Keratinocyte (primary cell): ENCODE measurements at regions not wholly inside any gene's neighbourhood (a gene's known extent, or its start where the extent isn't known, plus 50 kb on each side); places are given as distances from the start of the nearest gene placed in this dataset.

ENCODE experiments used
- DNase-seq: peaks from one replicate; pipeline ENCODE4 v3.0.0-alpha.2; 2011; ENCODE audit warnings: low read depth, missing footprints, low spot score
- FAIRE-seq: peaks from 2 replicates; lab custom pipeline; 2011; peaks lifted over from hg19 to GRCh38; lab: Jason Lieb, UNC
- H2AFZ ChIP-seq: 2 replicates; pipeline ENCODE4 v1.6.0; 2012; ENCODE audit warnings: low read length, control low read depth, inconsistent platforms; ENCODE audit not compliant: control insufficient read depth
- H3K27ac ChIP-seq: 2 replicates; pipeline ENCODE4 v1.5.1; 2011; ENCODE audit warnings: low read length; ENCODE audit not compliant: control insufficient read depth, insufficient read depth
- H3K27me3 ChIP-seq: 3 replicates; pipeline ENCODE4 v1.6.0; 2011; ENCODE audit warnings: low read length; ENCODE audit not compliant: control insufficient read depth, insufficient read depth; ENCODE audit errors: extremely low read depth
- H3K36me3 ChIP-seq, 2 experiments: 2 replicates in 1 of 2; 3 replicates in 1 of 2; pipeline ENCODE4 v1.5.1; 2011; ENCODE audit warnings: low read length in 2 of 2, mild to moderate bottlenecking in 1 of 2; ENCODE audit not compliant: control insufficient read depth in 2 of 2, insufficient read depth in 2 of 2; ENCODE audit errors: extremely low read depth in 1 of 2
- H3K4me1 ChIP-seq: 3 replicates; pipeline ENCODE4 v1.5.1; 2011; ENCODE audit warnings: low read length; ENCODE audit not compliant: control insufficient read depth, insufficient read depth; ENCODE audit errors: extremely low read depth
- H3K4me2 ChIP-seq: 3 replicates; pipeline ENCODE4 v1.6.0; 2011; ENCODE audit warnings: low read depth, low read length; ENCODE audit not compliant: control insufficient read depth, insufficient read depth; ENCODE audit errors: extremely low read depth
- H3K4me3 ChIP-seq, 3 experiments: fragments of 200-600 bp in 1 of 3; sonication (generic) in 1 of 3; 2 replicates in 2 of 3; 3 replicates in 1 of 3; pipeline ENCODE4 v1.5.1; 2011 to 2016; ENCODE audit warnings: low read length in 3 of 3, mild to moderate bottlenecking in 3 of 3, control low read depth in 2 of 3, inconsistent platforms in 1 of 3, low read depth in 1 of 3, mixed read lengths in 1 of 3, mixed run types in 1 of 3, moderate library complexity in 1 of 3; ENCODE audit not compliant: control insufficient read depth in 2 of 3, insufficient read depth in 2 of 3; ENCODE audit errors: extremely low read depth in 1 of 3
- H3K79me2 ChIP-seq: 2 replicates; pipeline ENCODE4 v1.6.0; 2012; ENCODE audit warnings: low read length; ENCODE audit not compliant: control insufficient read depth, insufficient read depth
- H3K9ac ChIP-seq: 3 replicates; pipeline ENCODE4 v1.6.0; 2011; ENCODE audit warnings: low read length; ENCODE audit not compliant: control insufficient read depth, insufficient read depth; ENCODE audit errors: extremely low read depth
- H3K9me1 ChIP-seq: 3 replicates; pipeline ENCODE4 v1.6.0; 2011; ENCODE audit warnings: low read length; ENCODE audit not compliant: control insufficient read depth, insufficient read depth; ENCODE audit errors: extremely low read depth
- H3K9me3 ChIP-seq: 2 replicates; pipeline ENCODE4 v1.5.1; 2012; ENCODE audit warnings: low read depth, low read length; ENCODE audit not compliant: control insufficient read depth
- H4K20me1 ChIP-seq: 3 replicates; pipeline ENCODE4 v1.6.0; 2011; ENCODE audit warnings: low read length; ENCODE audit not compliant: control insufficient read depth, insufficient read depth; ENCODE audit errors: extremely low read depth
- EZH2 ChIP-seq: IDR thresholded peaks from one replicate; pipeline ENCODE4 v1.6.1; 2012; ENCODE audit warnings: inconsistent platforms, mild to moderate bottlenecking, low read length, moderate library complexity
- dilution Hi-C: fragments of 300-500 bp; cut with MboI; formaldehyde crosslinking; loops from one replicate; pipeline ENCODE4 v1.7.0; 2020; ENCODE audit warnings: low sequenced_read_pairs; ENCODE audit not compliant: extremely low pct_ligation_motif_present
- TF ChIP-seq, protein P1 (sequence below), 3 experiments: IDR thresholded peaks in 1 of 3; conservative IDR thresholded peaks in 1 of 3; optimal IDR thresholded peaks in 1 of 3; 2 replicates in 2 of 3; 3 replicates in 1 of 3; pipeline versions ENCODE3 to v1.5.1; 2011; ENCODE audit warnings: low read length in 3 of 3, mild to moderate bottlenecking in 3 of 3, moderate library complexity in 2 of 3, control low read depth in 1 of 3, inconsistent platforms in 1 of 3; ENCODE audit not compliant: insufficient read depth in 2 of 3; ENCODE audit errors: extremely low read depth in 1 of 3

- FAIRE-seq = no peak
These were observed 92.8 kb upstream of the MITF start for GRCh38 chr3:69646287-69647067.

DNA sequence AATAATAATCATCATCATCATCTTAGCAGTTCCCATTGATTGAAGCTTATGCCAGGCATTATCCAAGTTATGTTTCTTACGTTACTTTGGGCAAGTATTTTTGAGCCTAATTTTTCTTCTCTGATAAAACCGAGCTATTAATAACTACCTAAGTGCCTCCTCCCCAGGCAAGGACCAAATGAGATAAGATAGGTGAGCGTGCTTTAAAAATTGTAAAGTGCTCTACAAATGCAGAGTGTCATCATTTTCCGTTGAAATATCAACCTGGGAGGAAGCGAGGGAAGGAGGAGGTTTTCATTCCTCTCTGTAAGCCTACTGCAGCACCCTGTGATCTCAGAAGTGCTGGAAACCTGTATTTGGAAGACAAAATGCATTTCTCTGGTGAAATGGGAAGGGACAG is 96.7 kb upstream of the MITF start:
- Histone ChIP-seq H3K4me2 (no peak overlapping the region), H2AFZ (no peak overlapping the region), H3K36me3 (no peaks in the 10 kb centered on the region), H3K9me3 (no peaks in the 10 kb centered on the region), H3K9me1 (no peaks in the 10 kb centered on the region), H3K27me3 (no peaks in the 10 kb centered on the region), H3K4me1 (no peaks in the 10 kb centered on the region), H3K27ac (no peak overlapping the region), H3K9ac (no peak overlapping the region), H4K20me1 (no peaks in the 10 kb centered on the region), H3K79me2 (no peaks in the 10 kb centered on the region), H3K4me3 (no peak overlapping the region)
- FAIRE-seq (no peak), DNase-seq (no peak)
- dilution Hi-C loops = no loop called here
- TF ChIP-seq EZH2 = no peak
- TF ChIP-seq, protein P1, sequence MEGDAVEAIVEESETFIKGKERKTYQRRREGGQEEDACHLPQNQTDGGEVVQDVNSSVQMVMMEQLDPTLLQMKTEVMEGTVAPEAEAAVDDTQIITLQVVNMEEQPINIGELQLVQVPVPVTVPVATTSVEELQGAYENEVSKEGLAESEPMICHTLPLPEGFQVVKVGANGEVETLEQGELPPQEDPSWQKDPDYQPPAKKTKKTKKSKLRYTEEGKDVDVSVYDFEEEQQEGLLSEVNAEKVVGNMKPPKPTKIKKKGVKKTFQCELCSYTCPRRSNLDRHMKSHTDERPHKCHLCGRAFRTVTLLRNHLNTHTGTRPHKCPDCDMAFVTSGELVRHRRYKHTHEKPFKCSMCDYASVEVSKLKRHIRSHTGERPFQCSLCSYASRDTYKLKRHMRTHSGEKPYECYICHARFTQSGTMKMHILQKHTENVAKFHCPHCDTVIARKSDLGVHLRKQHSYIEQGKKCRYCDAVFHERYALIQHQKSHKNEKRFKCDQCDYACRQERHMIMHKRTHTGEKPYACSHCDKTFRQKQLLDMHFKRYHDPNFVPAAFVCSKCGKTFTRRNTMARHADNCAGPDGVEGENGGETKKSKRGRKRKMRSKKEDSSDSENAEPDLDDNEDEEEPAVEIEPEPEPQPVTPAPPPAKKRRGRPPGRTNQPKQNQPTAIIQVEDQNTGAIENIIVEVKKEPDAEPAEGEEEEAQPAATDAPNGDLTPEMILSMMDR (optimal IDR thresholded peaks at IDR 0.05 in 1 of 3, IDR thresholded peaks at IDR 0.05 in 1 of 3, conservative IDR thresholded peaks at IDR 0.05 in 1 of 3; ENCODE audit: extremely low read depth in 1 of 3, insufficient read depth in 2 of 3, low read length in 3 of 3) = no peak

More at GRCh38 chr3:69646287-69647067, 92.8 kb upstream of the MITF start:
- Histone ChIP-seq H3K9me1 (no peaks in the 10 kb centered on the region), H3K9ac (no peak overlapping the region), H3K27me3 (no peaks in the 10 kb centered on the region), H4K20me1 (no peaks in the 10 kb centered on the region), H3K79me2 (no peaks in the 10 kb centered on the region), H2AFZ (no peak overlapping the region), H3K4me2 (no peak overlapping the region), H3K4me3 (no peak overlapping the region), H3K4me1 (peaks cover 13% of the 10 kb centered on the region), H3K36me3 (no peaks in the 10 kb centered on the region), H3K9me3 (no peaks in the 10 kb centered on the region), H3K27ac (no peak overlapping the region)
- no peak for DNase-seq
- dilution Hi-C loops = no loop called here
- TF ChIP-seq, protein P1 (optimal IDR thresholded peaks at IDR 0.05 in 1 of 3, IDR thresholded peaks at IDR 0.05 in 1 of 3, conservative IDR thresholded peaks at IDR 0.05 in 1 of 3; ENCODE audit: extremely low read depth in 1 of 3, insufficient read depth in 2 of 3, low read length in 3 of 3) = no peak
- TF ChIP-seq EZH2 = no peak
